AG04449 (cell line): ENCODE measurements at regions not wholly inside any gene's neighbourhood (a gene's known extent, or its start where the extent isn't known, plus 50 kb on each side); places are given as distances from the start of the nearest gene placed in this dataset.
"Not testable (repeated sequence)": the region's sequence is repeated elsewhere in the genome, so short reads cannot be mapped to it uniquely, and the experiment has no call there.

Experiments used
- CTCF ChIA-PET: fragments of 350-600 bp; formaldehyde crosslinking; extraction: SDS; loops from one replicate; lab custom pipeline; 2021; ENCODE audit warnings: antibody characterized with exemption; lab: Yijun Ruan, JAX
- POLR2A ChIA-PET: fragments of 400-600, 350-600 bp; formaldehyde crosslinking; extraction: SDS; loops from one replicate; lab custom pipeline; 2020; ENCODE audit warnings: antibody characterized with exemption, inconsistent platforms; lab: Yijun Ruan, JAX
- DNase-seq: peaks from one replicate; pipeline ENCODE4 v3.0.0-alpha.2; 2010; ENCODE audit warnings: low read depth, low spot score
- H3K4me3 ChIP-seq: 2 replicates; pipeline ENCODE4 v1.5.1; 2011; ENCODE audit warnings: low read depth, mild to moderate bottlenecking, control low read depth, low read length
- CTCF ChIP-seq: IDR thresholded peaks from one replicate; pipeline ENCODE4 v1.5.1; 2011; ENCODE audit warnings: mild to moderate bottlenecking, moderate library complexity, low read length, control low read depth, inconsistent platforms; ENCODE audit not compliant: insufficient read depth; ENCODE audit errors: missing control alignments

GRCh38 chr2:142415461-142415860 is 284.6 kb upstream of the LRP1B start:
- H3K4me3 ChIP-seq: no peak overlapping the region
- ChIA-PET POLR2A (no interaction called here), CTCF (no interaction called here)
- no peak for TF ChIP-seq CTCF
- DNase-seq: no peak

- CTCF ChIA-PET: no interaction called here
- POLR2A ChIA-PET: no interaction called here
- no peak for DNase-seq
- TF ChIP-seq CTCF: no peak
- no peak overlapping the region for H3K4me3 ChIP-seq
Measured at GRCh38 chr2:142398212-142398611, 267.4 kb upstream of the LRP1B start.

- no peak for TF ChIP-seq CTCF
- CTCF ChIA-PET: no interaction called here
- POLR2A ChIA-PET: no interaction called here
- DNase-seq: no peak
- no peak overlapping the region for H3K4me3 ChIP-seq
Measured at GRCh38 chr2:142395291-142395690, 264.5 kb upstream of the LRP1B start.

GRCh38 chr2:142380372-142380771 is 249.6 kb upstream of the LRP1B start:
- TF ChIP-seq CTCF: no peak
- H3K4me3 ChIP-seq: no peak overlapping the region
- ChIA-PET POLR2A (no interaction called here), CTCF (no interaction called here)
- no peak for DNase-seq

GRCh38 chr2:142362069-142362468 is 231.3 kb upstream of the LRP1B start:
- POLR2A ChIA-PET, CTCF ChIA-PET, H3K4me3 ChIP-seq, DNase-seq: not testable (repeated sequence)

GRCh38 chr2:142347751-142348150 is 216.9 kb upstream of the LRP1B start:
- no peak overlapping the region for H3K4me3 ChIP-seq
- no peak for TF ChIP-seq CTCF
- CTCF ChIA-PET: no interaction called here
- POLR2A ChIA-PET: no interaction called here
- DNase-seq: no peak

GRCh38 chr2:142339261-142339660 is 208.4 kb upstream of the LRP1B start:
- ChIA-PET POLR2A (no interaction called here), CTCF (no interaction called here)
- no peak for DNase-seq
- no peak overlapping the region for H3K4me3 ChIP-seq
- no peak for TF ChIP-seq CTCF
